CD4-positive, alpha-beta T cell treated with Interleukin-21 for 1 hour (primary cell): ENCODE measurements at regions not wholly inside any gene's neighbourhood (a gene's known extent, or its start where the extent isn't known, plus 50 kb on each side); places are given as distances from the start of the nearest gene placed in this dataset.
A peak's percentile ranks its signal among the peaks of the same experiment; 100 is the strongest.

ENCODE experiments used
- DNase-seq: peaks from one replicate; pipeline ENCODE4 v3.0.0-alpha.2; 2020

DNA sequence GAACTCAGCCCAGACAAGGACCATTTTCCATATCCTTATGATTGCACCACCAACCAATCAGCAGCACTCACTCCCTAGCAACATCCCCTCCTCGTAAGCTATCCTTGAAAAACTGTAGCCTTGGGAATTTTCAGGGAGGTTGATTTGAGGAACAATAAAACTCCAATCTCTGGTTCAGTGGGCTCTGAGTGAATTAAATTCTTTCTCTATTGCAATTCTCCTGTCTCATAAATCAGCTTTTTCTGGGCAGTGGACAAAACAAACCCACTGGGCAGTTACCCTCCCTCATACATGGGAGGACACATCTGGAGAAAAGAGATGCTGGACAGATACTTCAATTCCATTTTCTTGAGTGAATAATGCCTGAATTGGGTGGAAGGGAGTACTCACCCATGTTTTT lies 115.4 kb upstream of the STXBP5 start:
- DNase-seq = no peak

DNA sequence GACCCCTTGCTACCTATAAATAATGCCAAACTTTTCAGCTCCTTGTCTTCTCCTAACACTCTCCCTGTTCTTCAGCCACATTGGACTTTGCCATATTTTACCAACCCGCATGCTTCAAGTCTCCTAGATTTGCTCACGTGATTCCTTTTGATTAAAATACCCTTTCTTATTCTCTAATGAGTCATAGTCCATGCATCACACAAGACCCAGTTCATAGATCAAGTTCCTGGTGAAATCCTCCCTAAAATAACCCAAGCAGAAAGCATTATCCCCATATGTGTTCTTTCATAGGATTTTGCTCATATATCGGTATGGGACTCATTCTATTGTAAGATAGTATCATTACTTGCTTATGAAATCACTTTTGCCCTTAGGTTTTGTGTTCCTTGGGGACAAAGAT lies 108.9 kb upstream of the STXBP5 start:
- DNase-seq = no peak

DNA sequence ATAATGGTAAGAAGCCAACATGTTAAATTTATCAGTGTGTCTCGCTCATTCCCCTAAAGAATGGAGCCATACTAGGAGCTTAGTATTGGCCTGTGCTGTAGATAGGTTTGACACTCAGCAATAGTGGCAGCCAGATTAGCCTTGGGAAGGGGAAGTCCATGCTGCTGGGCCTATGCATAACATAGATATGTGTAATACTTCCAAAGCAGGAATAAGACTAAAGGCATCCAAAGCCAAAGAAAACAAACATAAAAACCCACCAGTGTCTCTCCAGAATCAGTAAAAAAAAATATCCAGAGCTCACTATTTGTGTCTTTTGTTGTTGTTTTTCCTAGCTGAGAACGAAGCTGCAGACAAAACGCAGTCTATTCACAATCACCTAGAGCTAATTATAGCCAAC lies 104.2 kb upstream of the STXBP5 start:
- no peak for DNase-seq

DNA sequence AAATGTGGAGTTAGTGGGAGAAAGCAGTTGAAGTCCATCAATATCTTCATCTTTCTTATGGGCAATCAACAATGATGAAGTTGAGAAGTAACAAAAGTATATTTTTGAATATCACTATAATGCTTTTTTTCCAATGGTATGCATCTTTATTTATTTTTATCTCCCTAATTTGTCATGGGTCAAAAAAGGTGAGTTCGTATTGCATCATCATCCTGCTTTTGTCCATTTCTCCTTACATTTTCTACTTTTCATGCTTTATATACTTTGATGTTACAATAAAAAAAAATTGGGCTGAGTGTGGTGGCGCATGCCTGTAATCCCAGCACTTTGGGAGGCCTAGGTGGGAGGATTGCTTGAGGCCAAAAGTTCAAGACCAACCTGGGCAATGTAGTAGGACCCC lies 101.2 kb upstream of the STXBP5 start:
- DNase-seq = no peak

DNA sequence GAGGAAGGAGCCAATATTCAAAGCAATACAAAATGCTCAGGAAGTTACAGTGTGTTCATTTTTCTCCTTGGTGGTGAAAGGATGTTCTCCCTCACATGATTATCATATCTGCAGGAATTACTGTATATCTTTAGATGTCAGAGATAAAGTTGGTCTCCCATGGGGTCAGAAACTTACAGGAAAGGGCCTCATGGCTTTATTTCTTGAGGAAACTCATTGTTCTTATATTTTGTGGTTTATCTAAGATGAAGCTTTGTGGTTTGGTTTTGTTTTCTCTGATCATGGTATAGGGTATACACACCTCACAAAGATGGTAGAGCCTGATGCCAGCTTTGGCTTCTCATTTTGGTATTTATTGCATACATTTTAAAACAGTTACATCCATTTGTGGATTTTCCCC lies 100.5 kb upstream of the STXBP5 start:
- no peak for DNase-seq

DNA sequence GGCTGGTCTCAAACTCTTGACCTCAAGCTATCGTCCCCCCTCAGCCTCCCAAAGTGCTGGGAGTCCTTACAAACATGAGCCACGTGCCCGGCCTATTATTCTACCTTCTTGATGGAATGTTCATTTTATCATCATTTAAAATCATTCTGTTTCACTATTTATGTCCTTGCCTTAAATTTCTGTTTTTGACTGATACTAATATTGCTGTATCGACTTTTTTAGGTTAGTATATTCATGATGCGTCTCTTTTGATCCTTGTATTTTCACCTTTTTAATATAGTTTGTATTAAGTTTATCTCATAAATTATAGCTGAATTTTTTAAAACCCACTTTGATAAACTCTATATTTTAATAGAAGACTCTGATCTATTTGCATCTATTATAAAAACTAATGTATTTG lies 98.4 kb upstream of the STXBP5 start:
- no peak for DNase-seq

DNA sequence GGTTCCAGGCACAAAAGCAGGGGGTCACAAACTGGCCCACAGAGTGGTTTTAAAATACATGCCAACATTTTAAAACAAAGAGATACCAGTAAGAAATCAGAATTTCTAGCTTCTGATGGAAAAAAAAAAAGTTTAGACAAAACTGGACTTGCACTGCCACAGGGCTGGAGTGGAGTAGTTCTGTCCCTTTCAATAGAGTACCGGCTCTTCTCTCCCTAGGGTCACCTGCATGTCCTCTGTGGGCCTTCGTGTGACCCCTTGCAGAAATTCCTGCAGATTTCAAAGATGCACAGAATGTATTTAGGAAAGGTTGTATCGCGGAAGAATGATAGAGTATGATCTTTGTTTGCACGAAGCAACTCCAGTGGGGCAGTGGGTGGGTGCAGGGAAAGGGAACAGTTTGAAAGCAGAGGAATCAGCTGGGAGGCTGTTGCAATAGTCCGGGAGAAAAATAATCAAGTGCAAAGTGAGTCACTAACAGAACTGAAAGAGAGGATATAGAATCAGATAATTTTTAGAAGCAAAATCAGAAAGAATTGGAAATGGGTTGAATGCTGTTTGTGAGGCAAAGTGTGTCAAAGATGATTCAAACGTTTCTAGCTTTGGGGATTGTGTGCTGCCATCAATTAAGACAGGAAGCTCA lies 97.3 kb upstream of the STXBP5 start:
- no peak for DNase-seq

DNA sequence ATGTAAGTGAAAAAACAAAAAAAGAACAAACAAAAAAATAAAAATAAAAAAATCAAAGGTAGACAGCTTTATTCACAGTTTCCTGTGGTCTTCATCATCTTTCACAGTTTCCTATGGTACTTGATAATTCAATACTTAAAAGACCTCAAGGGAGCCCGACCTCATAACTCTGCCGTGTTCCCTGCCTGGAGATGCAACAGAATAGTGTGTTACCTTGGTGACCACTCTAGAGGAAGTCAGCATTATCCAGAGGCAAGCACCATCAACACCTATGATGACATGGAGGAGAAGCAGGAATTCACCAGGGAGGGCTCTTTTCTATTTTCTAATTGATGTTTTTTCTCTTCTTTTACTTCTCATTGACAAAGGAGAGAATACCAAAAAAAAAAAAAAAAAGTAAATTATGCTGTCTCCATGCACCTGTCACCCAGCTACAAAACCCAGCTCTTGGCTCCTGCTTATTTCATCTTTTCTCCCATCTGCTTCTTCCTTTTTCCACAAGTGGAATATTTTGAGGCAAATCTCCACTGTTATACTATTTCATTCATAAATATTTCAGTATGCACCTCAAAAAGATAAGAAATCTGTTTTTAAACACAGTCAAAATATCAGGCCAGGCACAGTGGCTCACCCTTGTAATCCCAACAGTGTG lies 95.8 kb upstream of the STXBP5 start:
- no peak for DNase-seq

DNA sequence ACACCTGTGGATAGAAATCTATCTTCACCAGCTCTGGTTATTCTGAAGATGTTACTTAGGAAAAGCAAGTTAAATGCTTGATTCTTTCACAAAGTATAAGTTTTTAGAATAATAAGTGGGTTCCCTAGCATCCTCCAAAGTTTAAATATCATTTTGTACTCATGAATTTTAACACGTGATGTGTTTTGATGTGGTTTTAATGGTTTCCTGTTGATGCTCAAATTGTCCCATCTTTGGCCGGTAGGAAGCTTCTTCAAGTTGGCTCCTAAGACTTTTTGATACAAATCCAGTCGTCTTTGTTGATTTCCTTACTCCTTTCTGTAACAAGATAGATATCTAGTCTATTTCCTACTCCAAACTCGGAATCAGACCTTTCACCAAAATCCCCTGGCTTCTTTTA lies 94.5 kb upstream of the STXBP5 start:
- peak; percentile 55 for DNase-seq

DNA sequence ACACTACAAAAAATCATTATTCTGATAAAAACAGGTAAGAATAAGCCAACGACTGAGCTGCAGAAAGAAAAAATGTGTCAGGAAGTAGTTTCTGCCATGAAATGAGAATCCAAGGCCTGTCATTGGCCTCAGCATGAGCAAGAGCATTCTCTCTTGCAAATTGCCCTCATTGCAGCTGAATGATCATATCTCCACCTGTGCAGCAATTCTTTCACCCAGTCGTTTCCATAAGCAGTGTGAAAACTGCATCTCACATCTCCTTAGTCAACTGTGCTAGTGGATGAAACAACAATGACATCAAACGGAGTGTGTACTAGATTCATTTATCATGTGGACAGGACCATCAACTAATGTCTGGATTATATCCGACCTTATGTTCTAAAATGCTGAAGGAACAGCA lies 88.2 kb upstream of the STXBP5 start:
- no peak for DNase-seq

DNA sequence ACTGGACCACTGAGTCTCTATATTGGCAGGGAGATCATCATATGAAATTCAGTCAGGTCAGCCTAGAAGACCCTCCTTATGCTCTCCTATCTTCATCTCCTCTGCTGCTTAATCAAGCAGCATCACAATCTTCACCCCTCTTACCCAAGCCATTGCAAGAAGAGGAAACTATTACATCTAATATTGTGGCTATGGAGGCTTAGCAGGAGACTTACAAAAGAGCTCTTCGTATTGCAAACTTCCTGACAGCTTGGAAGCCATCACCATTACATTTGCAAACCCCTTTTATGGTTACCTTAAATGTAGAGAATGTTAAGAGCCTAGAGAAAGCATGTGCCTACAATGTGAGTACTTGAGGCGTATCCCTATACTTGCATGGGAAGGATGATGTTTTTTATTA lies 87.2 kb upstream of the STXBP5 start:
- no peak for DNase-seq

DNA sequence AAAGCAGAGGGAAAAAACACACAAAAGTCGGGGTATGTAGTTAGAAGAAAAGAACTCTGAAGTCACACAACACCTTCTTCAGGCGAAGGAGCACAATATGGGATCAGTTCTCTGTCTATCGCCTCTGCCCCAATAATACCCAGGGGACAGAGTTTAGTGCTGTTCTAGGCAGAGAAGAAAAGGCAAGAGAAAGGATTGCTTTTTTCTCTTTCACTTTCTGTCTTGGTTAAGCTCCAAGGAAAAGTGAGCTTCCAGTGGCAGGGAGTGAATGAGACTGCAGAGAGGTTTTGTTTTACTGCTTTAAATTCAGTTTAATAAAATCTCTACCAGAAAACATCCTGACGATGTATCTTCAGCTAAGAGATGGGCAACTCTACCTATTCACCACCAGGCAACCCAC lies 86.6 kb upstream of the STXBP5 start:
- no peak for DNase-seq

DNA sequence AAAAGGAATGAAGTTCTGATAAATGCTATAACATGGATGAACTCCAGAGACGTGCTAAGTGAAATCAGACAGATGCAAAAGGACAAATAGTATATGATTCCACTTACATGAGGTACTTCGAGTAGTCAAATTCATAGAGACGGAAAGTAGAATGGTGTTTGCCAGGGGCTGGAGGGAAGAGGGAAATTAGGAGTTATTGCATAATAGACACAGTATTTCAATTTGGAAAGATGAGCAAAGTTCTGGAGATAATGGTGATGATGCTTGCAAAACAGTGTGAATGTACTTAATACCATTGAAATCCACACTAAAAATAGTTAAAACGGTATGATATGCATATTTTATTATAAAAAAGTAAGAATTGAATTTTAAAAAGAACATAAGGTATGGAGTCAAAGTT lies 84.9 kb upstream of the STXBP5 start:
- DNase-seq = no peak

DNA sequence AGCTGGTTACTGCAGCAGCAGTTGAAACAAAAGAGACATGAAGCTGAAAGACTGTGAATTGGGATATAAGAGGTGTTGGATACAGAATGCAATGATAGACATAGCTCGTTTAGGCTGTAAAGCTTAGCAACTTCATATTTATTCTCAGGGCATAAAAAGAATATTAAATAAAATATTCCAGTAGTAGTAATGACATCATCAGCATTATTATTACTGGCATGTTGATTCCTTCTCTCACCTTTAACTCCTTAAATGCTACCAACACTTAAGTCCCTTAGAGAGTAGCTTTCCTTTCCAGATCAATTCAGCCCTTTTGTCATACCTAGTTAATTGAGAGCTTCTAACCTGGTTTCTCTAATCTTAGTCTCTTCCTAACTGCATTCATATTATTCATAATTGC lies 81.4 kb upstream of the STXBP5 start:
- no peak for DNase-seq

DNA sequence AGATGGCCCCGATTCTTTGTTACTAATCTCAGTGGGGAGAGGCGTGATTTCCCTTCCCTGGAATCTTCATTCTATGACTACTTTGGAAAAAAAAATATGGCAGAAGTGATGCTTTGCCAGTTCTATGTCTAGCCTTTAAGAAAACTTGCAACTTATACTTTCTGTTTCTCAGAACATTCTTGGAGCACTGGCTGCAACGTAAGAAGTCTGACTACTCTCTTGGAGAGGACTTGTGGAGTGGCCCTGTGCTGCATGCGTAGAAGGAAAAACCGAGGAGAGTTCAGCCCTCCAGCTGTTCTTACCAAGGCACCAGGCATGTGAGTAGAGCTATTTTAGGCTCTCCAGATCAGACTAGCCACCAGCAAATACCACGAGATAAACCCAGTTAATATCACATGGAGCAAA lies 77.6 kb upstream of the STXBP5 start:
- DNase-seq = no peak

DNA sequence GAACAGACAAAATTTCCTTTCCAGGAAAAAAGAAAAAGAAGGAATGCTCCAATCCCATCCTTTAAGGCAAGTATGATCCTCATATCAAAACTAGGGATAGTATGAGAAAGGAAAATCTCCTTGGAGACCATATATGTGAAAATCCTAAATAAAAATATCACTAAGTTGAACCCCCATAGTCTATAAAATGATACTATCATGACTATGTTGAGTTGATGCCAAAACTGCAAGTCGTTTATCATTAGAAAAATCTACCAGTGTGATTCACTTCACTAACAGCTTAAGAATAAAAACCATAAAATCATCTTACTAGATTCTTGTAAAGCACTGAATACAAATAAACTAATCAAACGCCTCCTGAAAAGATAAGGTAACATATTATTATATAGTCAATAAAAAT lies 76.6 kb upstream of the STXBP5 start:
- DNase-seq = no peak

DNA sequence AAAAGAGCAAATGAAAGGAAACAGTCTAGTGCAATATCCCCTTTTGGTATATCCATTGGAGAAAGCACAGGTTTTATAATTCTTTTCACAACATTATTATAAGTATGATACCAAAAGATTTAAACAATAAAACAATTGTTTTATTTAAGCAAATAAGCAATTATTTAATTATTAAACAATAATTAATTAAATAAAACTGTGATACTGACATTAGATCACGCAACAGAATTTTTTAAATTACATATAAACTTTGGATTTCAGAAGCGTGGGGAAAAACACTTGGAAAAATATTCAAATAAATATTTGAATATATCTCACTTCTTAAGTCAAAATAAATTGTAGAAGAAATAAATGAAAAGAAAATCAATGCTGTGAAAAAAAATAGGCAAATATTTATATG lies 76.2 kb upstream of the STXBP5 start:
- no peak for DNase-seq

DNA sequence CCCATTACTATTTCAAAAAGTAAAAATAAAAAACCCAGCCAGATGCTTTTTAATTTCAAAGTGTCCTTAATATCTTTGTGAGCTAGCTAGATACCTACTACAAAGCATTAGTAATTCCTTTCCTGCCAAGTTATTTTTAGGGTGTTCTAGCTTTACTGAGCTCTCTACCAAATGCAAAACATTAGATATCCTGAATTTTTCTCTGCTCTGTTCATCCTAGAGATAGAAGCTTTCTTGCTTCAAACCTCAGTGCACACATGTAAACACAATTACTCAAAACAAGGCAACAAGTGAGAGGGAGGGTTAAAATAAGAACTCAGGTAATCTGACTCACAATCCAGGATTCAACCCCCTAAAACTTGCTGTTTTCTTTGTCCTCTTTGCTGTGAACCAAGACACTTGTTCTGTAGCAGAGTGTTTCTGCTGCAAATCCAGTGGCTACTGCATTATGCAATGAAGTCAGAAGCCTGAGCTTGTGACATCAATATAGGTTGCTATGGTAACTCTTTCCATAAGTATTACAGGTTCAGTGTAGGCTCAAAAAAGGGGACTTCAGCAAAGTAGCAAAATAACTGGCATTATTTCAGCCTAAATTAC lies 72.6 kb upstream of the STXBP5 start:
- DNase-seq = no peak

DNA sequence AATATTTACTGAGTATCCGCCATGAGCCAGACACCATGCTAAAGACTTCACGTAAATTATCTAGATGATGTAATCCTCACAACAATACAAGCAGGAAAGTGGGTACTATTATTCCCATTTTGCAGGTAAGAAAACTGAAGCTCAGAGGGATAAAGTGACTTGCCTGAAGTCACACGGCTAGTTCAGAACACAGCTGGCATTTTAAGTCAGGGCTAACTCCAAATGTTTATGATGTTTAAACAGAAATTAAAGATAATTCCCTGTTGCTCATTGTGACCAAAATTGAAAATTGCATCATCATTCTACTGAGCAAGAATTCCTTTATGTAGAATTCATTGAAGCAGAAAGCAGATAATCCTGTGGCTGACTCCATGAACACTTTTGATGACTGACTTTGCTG lies 71.3 kb upstream of the STXBP5 start:
- no peak for DNase-seq

DNA sequence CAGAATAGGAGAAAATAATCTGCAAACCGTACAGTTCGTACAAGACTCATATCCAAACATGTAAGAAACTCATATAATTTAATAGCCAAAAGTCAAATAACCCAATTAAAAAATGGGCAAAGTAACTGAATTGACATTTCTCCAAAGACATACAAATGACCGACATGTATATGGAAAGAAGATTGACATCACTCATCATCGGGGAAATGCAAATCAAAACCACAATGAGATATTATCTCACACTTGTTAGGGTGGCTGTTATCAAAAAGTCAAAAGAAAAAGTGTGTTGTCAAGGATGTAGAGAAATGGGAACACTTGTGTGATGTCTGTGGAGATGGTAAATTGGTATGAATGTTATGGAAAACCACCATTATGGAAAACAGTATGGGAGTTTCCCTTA lies 70.5 kb upstream of the STXBP5 start:
- no peak for DNase-seq

DNA sequence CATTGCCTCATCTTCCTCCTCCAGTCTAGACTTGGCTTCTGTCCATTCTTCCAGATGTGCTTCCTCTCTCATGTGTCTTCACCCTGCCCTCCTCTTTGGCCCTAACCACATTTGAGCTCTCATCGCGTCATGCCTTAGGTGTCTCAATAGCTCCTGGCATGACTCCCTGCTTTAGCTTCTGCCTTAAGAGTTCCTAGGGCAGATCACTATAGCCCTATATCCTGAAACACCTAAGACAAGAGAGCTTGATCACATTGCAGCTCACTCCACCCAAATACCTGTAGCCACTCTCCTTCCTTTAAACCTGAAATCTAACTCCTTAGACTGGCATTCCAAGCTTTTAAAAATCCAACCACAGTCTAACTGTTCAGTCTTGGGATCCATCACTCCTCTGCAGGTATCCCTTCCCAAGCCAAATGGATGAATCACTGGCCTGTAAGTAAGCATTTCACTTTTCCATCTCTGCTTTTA lies 69.0 kb upstream of the STXBP5 start:
- no peak for DNase-seq

DNA sequence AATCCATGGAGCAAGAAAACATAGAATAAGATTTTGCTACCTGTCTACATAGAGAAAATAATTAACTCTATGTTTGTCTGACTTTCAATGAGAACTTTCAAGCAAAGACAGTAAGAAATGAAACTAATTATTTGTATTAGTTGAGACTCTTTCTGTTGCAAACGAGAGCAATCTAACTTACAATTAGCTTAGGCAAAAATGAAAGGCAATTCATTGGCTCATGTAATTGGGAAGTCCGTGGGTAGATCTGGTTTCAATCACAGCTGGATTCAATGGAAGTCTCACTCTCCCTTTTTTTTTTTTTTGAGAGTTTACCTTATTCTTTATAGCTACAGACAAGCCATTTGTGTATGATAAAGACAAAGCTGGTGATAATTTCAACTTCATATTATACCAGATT lies 68.2 kb upstream of the STXBP5 start:
- DNase-seq = no peak

DNA sequence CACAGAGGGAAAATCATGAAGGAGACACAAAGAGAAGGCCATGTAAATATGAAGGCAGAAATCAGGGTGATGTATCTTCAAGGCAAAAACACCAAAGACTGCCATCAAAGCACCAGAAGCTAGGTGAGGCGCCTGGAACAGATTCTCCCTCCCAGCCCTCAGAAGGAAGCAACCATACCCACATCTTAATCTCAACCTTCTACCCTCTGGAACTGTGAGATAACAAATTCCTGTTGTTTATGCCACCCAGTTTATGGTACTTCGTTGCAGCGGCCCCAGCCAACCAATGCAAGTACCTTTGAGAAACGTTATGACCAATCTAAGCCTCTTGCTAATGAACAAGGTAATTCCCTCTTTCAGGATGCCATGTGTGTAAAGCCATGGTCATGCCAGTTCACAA lies 66.2 kb upstream of the STXBP5 start:
- DNase-seq = no peak

DNA sequence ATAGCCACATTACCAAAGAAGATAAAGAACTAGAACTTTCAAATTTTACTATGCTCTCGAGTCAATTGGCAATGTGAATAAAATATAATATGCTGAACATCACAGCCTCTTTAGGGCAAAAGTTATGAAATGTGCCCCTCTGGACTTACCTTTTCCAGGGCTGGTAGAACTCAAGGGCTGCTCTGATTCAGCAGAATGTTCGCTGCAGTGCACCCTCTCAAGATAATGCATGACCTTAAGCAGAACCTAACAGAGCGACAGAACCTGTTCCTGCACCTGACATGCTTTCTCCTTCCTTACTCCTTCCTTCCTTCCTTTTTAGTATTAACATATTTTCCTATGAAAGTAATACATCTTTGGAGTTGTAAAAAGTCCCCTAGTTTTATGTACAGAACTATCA lies 65.4 kb upstream of the STXBP5 start:
- no peak for DNase-seq
